ENCODE measurements at regions not wholly inside any gene's neighbourhood (a gene's known extent, or its start where the extent isn't known, plus 50 kb on each side); places are given as distances from the start of the nearest gene placed in this dataset.

GRCh38 chr3:151557068-151557840 lies 96.4 kb upstream of the IGSF10 start:
- no peak for DNase-seq (ENCODE audit: low read depth, low spot score)
- Histone ChIP-seq H3K4me2 (ENCODE audit: control insufficient read depth, extremely low read depth, insufficient read depth, low read depth, low read length) (no peak overlapping the region), H3K9me3 (ENCODE audit: control insufficient read depth, low read depth, low read length) (no peaks in the 10 kb centered on the region), H3K4me3 (ENCODE audit: control insufficient read depth in 2 of 3, extremely low read depth in 1 of 3, insufficient read depth in 2 of 3, low read depth in 1 of 3, low read length in 3 of 3) (no peak overlapping the region), H3K9ac (ENCODE audit: control insufficient read depth, extremely low read depth, insufficient read depth, low read length) (no peak overlapping the region), H3K4me1 (ENCODE audit: control insufficient read depth, extremely low read depth, insufficient read depth, low read length) (no peaks in the 10 kb centered on the region), H2AFZ (ENCODE audit: control insufficient read depth, low read length) (no peak overlapping the region), H3K79me2 (ENCODE audit: control insufficient read depth, insufficient read depth, low read length) (no peaks in the 10 kb centered on the region), H3K9me1 (ENCODE audit: control insufficient read depth, extremely low read depth, insufficient read depth, low read length) (no peaks in the 10 kb centered on the region), H3K27me3 (ENCODE audit: control insufficient read depth, extremely low read depth, insufficient read depth, low read length) (no peaks in the 10 kb centered on the region), H4K20me1 (ENCODE audit: control insufficient read depth, extremely low read depth, insufficient read depth, low read length) (no peaks in the 10 kb centered on the region), H3K36me3 (ENCODE audit: control insufficient read depth in 2 of 2, extremely low read depth in 1 of 2, insufficient read depth in 2 of 2, low read length in 2 of 2) (no peaks in the 10 kb centered on the region), H3K27ac (ENCODE audit: control insufficient read depth, insufficient read depth, low read length) (no peak overlapping the region)
- no peak for TF ChIP-seq EZH2 (IDR thresholded peaks at IDR 0.05; ENCODE audit: low read length)
- TF ChIP-seq, protein P1, sequence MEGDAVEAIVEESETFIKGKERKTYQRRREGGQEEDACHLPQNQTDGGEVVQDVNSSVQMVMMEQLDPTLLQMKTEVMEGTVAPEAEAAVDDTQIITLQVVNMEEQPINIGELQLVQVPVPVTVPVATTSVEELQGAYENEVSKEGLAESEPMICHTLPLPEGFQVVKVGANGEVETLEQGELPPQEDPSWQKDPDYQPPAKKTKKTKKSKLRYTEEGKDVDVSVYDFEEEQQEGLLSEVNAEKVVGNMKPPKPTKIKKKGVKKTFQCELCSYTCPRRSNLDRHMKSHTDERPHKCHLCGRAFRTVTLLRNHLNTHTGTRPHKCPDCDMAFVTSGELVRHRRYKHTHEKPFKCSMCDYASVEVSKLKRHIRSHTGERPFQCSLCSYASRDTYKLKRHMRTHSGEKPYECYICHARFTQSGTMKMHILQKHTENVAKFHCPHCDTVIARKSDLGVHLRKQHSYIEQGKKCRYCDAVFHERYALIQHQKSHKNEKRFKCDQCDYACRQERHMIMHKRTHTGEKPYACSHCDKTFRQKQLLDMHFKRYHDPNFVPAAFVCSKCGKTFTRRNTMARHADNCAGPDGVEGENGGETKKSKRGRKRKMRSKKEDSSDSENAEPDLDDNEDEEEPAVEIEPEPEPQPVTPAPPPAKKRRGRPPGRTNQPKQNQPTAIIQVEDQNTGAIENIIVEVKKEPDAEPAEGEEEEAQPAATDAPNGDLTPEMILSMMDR (optimal IDR thresholded peaks at IDR 0.05 in 1 of 3, IDR thresholded peaks at IDR 0.05 in 1 of 3, conservative IDR thresholded peaks at IDR 0.05 in 1 of 3; ENCODE audit: extremely low read depth in 1 of 3, insufficient read depth in 2 of 3, low read length in 3 of 3), result no peak
- no peak for FAIRE-seq
- dilution Hi-C loops (cut with MboI; ENCODE audit: extremely low pct_ligation_motif_present, low sequenced_read_pairs), result no loop called here

DNA sequence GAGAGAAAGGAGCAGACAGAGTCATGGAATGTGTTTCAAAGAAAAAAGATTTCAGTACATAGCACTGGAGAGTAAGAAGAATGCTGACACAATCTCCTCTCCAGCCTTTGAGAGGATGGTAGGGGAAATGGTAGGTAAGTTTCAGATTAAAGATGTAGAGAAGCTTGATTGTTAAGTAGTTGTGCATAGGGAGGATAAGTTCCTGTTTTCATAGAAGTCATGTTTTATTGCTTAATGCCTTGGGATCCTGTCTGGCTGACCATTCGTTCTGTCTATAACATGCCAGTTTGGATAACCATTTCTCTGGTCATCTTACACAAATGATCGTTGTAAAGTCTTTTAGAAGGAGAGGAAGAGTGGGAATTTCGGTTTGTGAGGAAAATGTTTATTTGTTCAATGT lies 95.7 kb upstream of the IGSF10 start:
- Histone ChIP-seq H3K27me3 (ENCODE audit: control insufficient read depth, extremely low read depth, insufficient read depth, low read length) (no peaks in the 10 kb centered on the region), H4K20me1 (ENCODE audit: control insufficient read depth, extremely low read depth, insufficient read depth, low read length) (no peaks in the 10 kb centered on the region), H3K4me1 (ENCODE audit: control insufficient read depth, extremely low read depth, insufficient read depth, low read length) (no peaks in the 10 kb centered on the region), H3K36me3 (ENCODE audit: control insufficient read depth in 2 of 2, extremely low read depth in 1 of 2, insufficient read depth in 2 of 2, low read length in 2 of 2) (no peaks in the 10 kb centered on the region), H3K27ac (ENCODE audit: control insufficient read depth, insufficient read depth, low read length) (no peak overlapping the region), H3K79me2 (ENCODE audit: control insufficient read depth, insufficient read depth, low read length) (no peaks in the 10 kb centered on the region), H3K9me3 (ENCODE audit: control insufficient read depth, low read depth, low read length) (no peaks in the 10 kb centered on the region), H3K9me1 (ENCODE audit: control insufficient read depth, extremely low read depth, insufficient read depth, low read length) (no peaks in the 10 kb centered on the region), H3K4me3 (ENCODE audit: control insufficient read depth in 2 of 3, extremely low read depth in 1 of 3, insufficient read depth in 2 of 3, low read depth in 1 of 3, low read length in 3 of 3) (no peak overlapping the region), H3K4me2 (ENCODE audit: control insufficient read depth, extremely low read depth, insufficient read depth, low read depth, low read length) (no peak overlapping the region), H2AFZ (ENCODE audit: control insufficient read depth, low read length) (no peak overlapping the region), H3K9ac (ENCODE audit: control insufficient read depth, extremely low read depth, insufficient read depth, low read length) (no peak overlapping the region)
- DNase-seq (ENCODE audit: low read depth, low spot score), result no peak
- TF ChIP-seq EZH2 (IDR thresholded peaks at IDR 0.05; ENCODE audit: low read length), result no peak
- TF ChIP-seq, protein P1 (optimal IDR thresholded peaks at IDR 0.05 in 1 of 3, IDR thresholded peaks at IDR 0.05 in 1 of 3, conservative IDR thresholded peaks at IDR 0.05 in 1 of 3; ENCODE audit: extremely low read depth in 1 of 3, insufficient read depth in 2 of 3, low read length in 3 of 3), result no peak
- dilution Hi-C loops (cut with MboI; ENCODE audit: extremely low pct_ligation_motif_present, low sequenced_read_pairs), result no loop called here
- FAIRE-seq, result no peak
